Tongue (tissue), 2 donors: ENCODE measurements at regions not wholly inside any gene's neighbourhood (a gene's known extent, or its start where the extent isn't known, plus 50 kb on each side); places are given as distances from the start of the nearest gene placed in this dataset. TPM values are rescaled to one million over a fixed set of nuclear protein-coding genes. Genes with fewer than 3 reads are reported as not detected.
A peak's percentile ranks its signal among the peaks of the same experiment; 100 is the strongest.

ENCODE experiments used
- DNase-seq: peaks from one replicate; pipeline ENCODE4 v3.0.0-alpha.2; 2015
- small RNA-seq: library from RNA; depleted of rRNA; stranded (forward); fragments of <200 nt; gene quantifications from one replicate; pipeline ENCODE3, GENCODE V24; 2014; ENCODE audit warnings: low replicate concordance

DNA sequence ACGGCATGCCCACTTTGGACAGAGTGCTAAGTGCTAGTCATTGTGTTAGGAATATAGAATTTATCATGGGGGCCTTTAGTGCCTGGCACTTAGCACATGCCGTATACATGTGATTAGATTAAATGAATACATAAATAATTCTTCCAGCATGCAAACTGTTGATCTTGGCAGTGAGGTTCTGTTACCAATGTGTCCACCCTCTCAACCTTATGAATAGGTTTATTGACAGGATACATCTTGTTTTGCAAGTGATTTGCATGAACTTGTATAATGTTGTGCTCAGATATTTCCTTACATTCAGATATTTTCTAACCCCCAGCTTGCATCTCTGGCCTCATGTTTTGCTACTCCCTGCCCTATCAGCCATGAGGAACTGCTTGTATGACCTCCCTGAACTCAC lies 60.3 kb upstream of the ZNF648 start:
- no peak for DNase-seq

DNA sequence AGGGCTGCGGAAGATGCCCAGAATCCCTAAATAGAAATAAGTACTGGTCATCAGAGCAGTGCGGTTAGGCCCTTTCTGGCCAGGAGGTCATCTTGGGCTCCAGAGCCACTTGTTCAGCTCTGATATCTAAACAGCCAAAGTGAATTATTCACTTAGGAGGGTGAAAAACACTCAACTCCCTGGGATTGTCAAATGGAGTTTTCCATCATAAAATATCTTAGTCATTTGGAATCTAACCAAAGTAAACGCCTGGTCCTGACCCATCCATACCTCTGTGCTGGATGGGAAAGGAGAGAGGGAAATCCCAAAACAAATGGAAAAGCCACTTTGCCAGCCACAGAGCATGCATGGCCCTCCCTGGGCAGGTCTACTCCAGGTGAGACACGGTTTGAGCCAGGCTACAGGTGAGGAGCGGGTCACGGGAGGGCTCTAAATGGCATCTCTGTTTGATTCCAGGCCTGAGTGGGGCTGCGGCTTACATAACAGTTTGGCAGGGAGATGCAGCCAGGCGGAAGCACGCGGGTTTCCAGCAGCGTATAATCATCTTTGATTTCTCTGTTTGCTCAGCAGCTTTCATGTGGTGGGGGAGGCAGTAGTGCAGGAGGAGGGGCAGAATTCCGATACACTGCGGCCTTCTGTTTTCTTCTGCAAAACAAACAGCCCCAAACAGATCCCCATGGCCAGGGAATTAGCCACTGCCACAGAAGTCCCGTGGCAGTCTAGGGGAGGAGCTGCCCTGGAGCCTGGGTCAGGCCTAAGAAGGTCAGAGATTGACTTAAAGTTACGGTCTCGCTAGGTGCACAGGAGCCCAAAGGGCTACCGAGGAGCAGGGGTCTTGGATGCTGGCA lies 59.1 kb upstream of the ZNF648 start:
- peak; percentile 60 for DNase-seq

DNA sequence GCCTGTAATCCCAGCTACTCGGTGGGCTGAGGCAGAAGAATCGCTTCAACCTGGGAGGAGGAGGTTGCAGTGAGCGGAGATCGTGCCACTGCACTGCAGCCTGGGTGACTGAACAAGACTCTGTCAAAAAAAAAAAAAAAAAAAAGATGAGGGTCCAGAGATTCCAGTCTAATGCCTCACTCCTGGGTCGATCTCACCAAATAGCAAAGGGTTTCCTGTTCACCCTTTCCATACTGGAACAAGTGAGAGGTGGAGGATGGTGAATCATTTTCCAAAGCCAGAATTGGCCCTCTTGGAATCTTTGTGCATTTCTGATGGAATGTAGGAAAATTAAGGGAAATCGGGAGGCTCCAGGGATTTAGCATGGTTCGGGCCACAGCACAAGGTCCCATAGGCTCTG lies 58.1 kb upstream of the ZNF648 start:
- DNase-seq = no peak

DNA sequence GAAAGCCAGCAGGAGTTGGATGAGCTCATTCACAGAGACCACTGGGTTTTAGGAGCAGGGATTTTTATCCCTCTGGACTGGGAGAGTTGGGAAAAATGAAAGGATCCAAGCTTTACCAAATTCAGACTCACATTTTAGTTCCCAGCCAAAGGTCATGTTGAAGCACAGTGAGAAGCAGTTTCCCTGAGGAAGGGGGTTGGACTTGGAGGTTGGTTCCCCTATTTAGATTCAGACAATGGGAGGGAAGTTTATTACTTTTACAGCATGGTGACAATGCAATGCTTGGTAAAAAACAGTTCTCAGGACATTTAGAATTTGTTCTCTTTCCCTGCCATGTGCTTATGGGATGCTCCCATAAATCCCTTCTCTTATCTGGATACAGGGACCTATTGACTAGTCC lies 57.3 kb upstream of the ZNF648 start:
- DNase-seq = no peak

DNA sequence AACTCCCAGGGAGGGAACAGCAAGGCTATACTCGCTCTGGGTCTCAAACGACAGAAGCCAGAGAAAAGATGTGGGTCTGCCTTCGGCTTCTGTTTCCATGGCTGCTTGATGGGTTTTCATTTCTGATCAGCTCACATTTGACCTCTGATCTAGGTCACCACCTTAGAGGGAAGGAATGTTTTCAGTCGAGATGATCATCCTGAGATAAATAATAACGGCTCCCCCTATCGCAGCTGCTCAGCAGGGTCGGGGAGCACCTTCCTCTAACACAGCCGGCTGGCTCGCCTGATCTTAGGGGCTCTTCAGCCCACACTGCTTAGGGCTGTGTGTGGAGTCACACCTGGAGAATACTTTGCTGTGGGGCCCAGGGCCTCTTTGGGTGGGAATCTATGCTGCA lies 53.1 kb upstream of the ZNF648 start:
- DNase-seq = no peak

DNA sequence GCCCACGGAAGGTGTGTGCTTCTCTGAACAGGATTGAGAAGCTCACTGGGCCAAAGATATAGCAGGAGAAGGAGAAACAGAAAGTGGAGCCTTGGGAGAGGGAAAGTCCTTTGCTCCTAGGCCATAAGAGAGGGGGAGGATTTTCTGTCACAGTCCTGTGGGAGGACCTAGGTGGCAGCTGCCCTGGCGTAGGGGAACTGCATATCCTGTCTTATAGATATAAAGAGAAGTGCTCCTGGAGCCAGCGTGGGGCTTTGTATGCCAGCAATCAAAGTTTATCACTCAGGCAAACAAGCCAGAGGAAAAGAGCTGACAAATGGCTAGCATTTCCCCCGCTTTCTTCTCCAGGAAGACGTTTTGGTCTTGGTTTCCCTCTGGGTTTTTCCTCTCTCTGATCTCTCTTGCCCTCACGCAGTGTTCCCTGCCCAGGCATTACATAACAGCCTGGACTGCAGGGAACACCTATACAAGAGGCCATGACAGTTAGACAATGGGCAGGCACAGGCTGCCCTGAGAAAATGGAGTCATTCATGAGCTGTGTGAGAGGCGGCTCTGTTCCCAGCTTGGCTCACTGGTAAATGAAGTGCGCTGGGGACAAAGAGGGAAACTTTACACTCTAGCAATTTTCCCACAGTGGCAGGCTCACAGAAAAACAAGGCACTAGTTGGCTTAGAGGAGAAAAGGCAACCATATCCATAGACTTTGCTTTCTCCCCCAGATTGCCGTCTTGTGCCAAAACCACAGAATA lies 52.5 kb upstream of the ZNF648 start:
- DNase-seq = peak; percentile 48

DNA sequence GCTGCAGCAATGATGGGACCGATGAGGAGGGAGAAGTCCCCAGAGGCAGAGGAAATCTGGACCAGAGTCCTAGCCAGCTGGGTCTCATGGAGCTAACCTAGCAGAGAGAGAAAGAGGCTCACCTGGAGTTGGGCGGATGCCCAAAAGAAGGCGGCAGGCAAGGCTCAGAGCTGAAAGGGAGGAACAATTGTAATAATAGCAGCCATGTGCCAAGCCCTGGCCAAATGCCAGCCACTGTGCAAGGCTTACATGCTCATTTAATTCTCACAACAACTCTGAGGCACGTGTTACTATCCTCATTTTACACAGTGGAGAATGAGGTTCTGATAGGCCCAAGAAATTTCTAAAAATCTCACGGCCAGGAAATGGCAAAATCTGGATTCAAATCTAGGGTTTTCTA lies 50.0 kb upstream of the ZNF648 start:
- DNase-seq = peak; percentile 37

Small RNAs in the stretch of these regions (small RNA-seq; reads per million reads assigned to genes)
- not detected for gene RNU6-152P
